Astrocyte (in vitro differentiated cells and primary cell): ENCODE measurements at regions not wholly inside any gene's neighbourhood (a gene's known extent, or its start where the extent isn't known, plus 50 kb on each side); places are given as distances from the start of the nearest gene placed in this dataset.

ENCODE experiments used
- CTCF ChIP-seq: IDR thresholded peaks from 2 replicates; pipeline ENCODE4 v1.5.1; 2011; ENCODE audit warnings: low read depth, mild to moderate bottlenecking, inconsistent platforms, low read length, moderate library complexity; ENCODE audit not compliant: insufficient read depth
- EZH2 ChIP-seq: IDR thresholded peaks from 2 replicates; pipeline ENCODE4 v1.6.1; 2012; ENCODE audit warnings: mild to moderate bottlenecking, low read length, inconsistent platforms; ENCODE audit not compliant: insufficient read depth

GRCh38 chr1:47554901-47555300 lies 117.1 kb downstream of the FOXD2 start:
- TF ChIP-seq CTCF (no peak), EZH2 (no peak)
